ENCODE measurements at regions not wholly inside any gene's neighbourhood (a gene's known extent, or its start where the extent isn't known, plus 50 kb on each side); places are given as distances from the start of the nearest gene placed in this dataset.

- DNase-seq (ENCODE audit: low read depth), result no peak
- H3K4me3 ChIP-seq (ENCODE audit: low read depth, low read length), result no peak overlapping the region
- TF ChIP-seq POLR2A (IDR thresholded peaks at IDR 0.05; ENCODE audit: extremely low read depth, insufficient read length) (no peak), MAX (IDR thresholded peaks at IDR 0.05; ENCODE audit: low read depth, low read length) (no peak), CTCF (IDR thresholded peaks at IDR 0.05; ENCODE audit: low read depth, low read length) (no peak)
Observed at GRCh38 chr22:49028111-49028510, 799.6 kb downstream of the BRD1 start.

- TF ChIP-seq POLR2A (IDR thresholded peaks at IDR 0.05; ENCODE audit: extremely low read depth, insufficient read length), result no peak
- no peak for TF ChIP-seq MYC (IDR thresholded peaks at IDR 0.05; ENCODE audit: low read depth, low read length)
- TF ChIP-seq CTCF (IDR thresholded peaks at IDR 0.05; ENCODE audit: low read depth, low read length), result no peak
- TF ChIP-seq MAX (IDR thresholded peaks at IDR 0.05; ENCODE audit: low read depth, low read length), result no peak
- no peak overlapping the region for H3K4me3 ChIP-seq (ENCODE audit: low read depth, low read length)
- no peak for DNase-seq (ENCODE audit: low read depth)
Observed at GRCh38 chr22:49027368-49027670, 800.4 kb downstream of the BRD1 start.

GRCh38 chr22:49026494-49027367 is 800.9 kb downstream of the BRD1 start:
- DNase-seq (ENCODE audit: low read depth), result peak; percentile 21
- TF ChIP-seq CTCF (IDR thresholded peaks at IDR 0.05; ENCODE audit: low read depth, low read length) (peak; percentile 26), POLR2A (IDR thresholded peaks at IDR 0.05; ENCODE audit: extremely low read depth, insufficient read length) (no peak)
- no peak overlapping the region for H3K4me3 ChIP-seq (ENCODE audit: low read depth, low read length)

GRCh38 chr22:49025791-49026493 is 801.7 kb downstream of the BRD1 start:
- TF ChIP-seq MAX (IDR thresholded peaks at IDR 0.05; ENCODE audit: low read depth, low read length) (no peak), CTCF (IDR thresholded peaks at IDR 0.05; ENCODE audit: low read depth, low read length) (no peak), MYC (IDR thresholded peaks at IDR 0.05; ENCODE audit: low read depth, low read length) (no peak), POLR2A (IDR thresholded peaks at IDR 0.05; ENCODE audit: extremely low read depth, insufficient read length) (no peak)
- DNase-seq (ENCODE audit: low read depth), result no peak
- no peak overlapping the region for H3K4me3 ChIP-seq (ENCODE audit: low read depth, low read length)

GRCh38 chr22:49024775-49025440 is 802.8 kb downstream of the BRD1 start:
- DNase-seq (ENCODE audit: low read depth), result no peak
- TF ChIP-seq MAX (IDR thresholded peaks at IDR 0.05; ENCODE audit: low read depth, low read length), result no peak
- no peak for TF ChIP-seq MYC (IDR thresholded peaks at IDR 0.05; ENCODE audit: low read depth, low read length)
- TF ChIP-seq POLR2A (IDR thresholded peaks at IDR 0.05; ENCODE audit: extremely low read depth, insufficient read length), result no peak
- TF ChIP-seq CTCF (IDR thresholded peaks at IDR 0.05; ENCODE audit: low read depth, low read length), result no peak
- H3K4me3 ChIP-seq (ENCODE audit: low read depth, low read length), result no peak overlapping the region

Measured in NB4 (cell line).